Glutamatergic neuron (in vitro differentiated cells): ENCODE measurements at regions not wholly inside any gene's neighbourhood (a gene's known extent, or its start where the extent isn't known, plus 50 kb on each side); places are given as distances from the start of the nearest gene placed in this dataset.
"Not testable (repeated sequence)": the region's sequence is repeated elsewhere in the genome, so short reads cannot be mapped to it uniquely, and the experiment has no call there.

Experiments used
- DNase-seq: peaks from one replicate; pipeline ENCODE4 v3.0.0; 2022
- H3K27ac Mint-ChIP-seq: one replicate; pipeline ENCODE4 v1.8.0; 2020; ENCODE audit warnings: mild to moderate bottlenecking, mixed read lengths, inconsistent platforms; ENCODE audit not compliant: unreplicated experiment
- H3K27me3 Mint-ChIP-seq: one replicate; pipeline ENCODE4 v1.8.0; 2020; ENCODE audit warnings: mild to moderate bottlenecking, moderate library complexity, mixed read lengths, inconsistent platforms; ENCODE audit not compliant: unreplicated experiment
- H3K36me3 Mint-ChIP-seq: one replicate; pipeline ENCODE4 v1.8.0; 2020; ENCODE audit warnings: mild to moderate bottlenecking, mixed read lengths, inconsistent platforms; ENCODE audit not compliant: unreplicated experiment
- H3K4me1 Mint-ChIP-seq: one replicate; pipeline ENCODE4 v1.8.0; 2020; ENCODE audit warnings: mild to moderate bottlenecking, low read depth, mixed read lengths, inconsistent platforms; ENCODE audit not compliant: unreplicated experiment
- H3K4me3 Mint-ChIP-seq: one replicate; pipeline ENCODE4 v1.8.0; 2020; ENCODE audit warnings: mild to moderate bottlenecking, mixed read lengths, inconsistent platforms; ENCODE audit not compliant: unreplicated experiment
- H3K9me3 Mint-ChIP-seq: one replicate; pipeline ENCODE4 v1.8.0; 2020; ENCODE audit warnings: mild to moderate bottlenecking, moderate library complexity, mixed read lengths, inconsistent platforms; ENCODE audit not compliant: unreplicated experiment
- TF ChIP-seq, protein P1 (sequence below): fragments of 200-600 bp; sonication (generic); IDR thresholded peaks from one replicate; pipeline ENCODE4 v1.5.0; 2021; ENCODE audit not compliant: partially characterized antibody, unreplicated experiment

DNA sequence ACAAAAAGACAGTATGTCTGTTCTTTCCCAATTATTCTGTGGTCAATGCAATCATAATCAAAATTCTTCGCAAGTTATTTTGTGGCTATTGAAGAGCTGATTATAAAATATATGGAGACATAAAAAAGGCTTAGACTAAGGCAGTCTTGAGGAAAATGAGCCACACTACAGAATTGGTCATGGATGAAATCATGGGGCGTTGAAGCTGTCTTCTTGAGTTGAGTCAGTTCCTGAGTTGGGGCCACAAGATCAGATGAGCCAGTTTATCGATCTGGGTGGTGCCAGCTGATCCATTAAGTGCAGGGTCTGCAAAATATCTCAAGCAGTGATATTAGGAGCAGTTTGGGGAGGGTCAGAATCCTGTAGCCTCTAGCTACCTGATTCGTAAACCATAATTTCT, 96.9 kb upstream of the NUTM2F start:
- H3K4me3 Mint-ChIP-seq, H3K9me3 Mint-ChIP-seq, H3K36me3 Mint-ChIP-seq, H3K27me3 Mint-ChIP-seq, DNase-seq, H3K27ac Mint-ChIP-seq, H3K4me1 Mint-ChIP-seq: not testable (repeated sequence)

DNA sequence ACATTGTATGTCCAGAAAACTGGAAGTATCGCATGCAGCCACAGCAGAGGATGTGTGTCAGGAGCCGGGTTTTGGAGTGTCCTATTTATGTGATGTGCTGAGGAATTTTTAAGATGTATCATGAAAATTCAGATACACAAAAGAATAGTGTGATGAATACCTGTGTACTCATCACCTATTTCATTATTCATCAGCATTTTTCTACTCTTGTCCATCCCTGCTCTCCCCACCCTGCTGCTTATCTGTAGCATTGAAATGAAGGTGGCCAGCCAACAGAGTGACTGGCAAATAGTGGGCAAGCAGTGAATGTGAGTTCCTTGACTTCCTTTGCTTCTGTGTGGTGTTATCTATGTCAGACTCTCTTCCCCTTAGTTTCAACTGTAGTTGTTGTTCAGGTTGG, 108.7 kb upstream of the NUTM2F start:
- not testable (repeated sequence) for H3K4me1 Mint-ChIP-seq, H3K4me3 Mint-ChIP-seq, H3K27me3 Mint-ChIP-seq, H3K36me3 Mint-ChIP-seq, H3K9me3 Mint-ChIP-seq, DNase-seq, H3K27ac Mint-ChIP-seq

DNA sequence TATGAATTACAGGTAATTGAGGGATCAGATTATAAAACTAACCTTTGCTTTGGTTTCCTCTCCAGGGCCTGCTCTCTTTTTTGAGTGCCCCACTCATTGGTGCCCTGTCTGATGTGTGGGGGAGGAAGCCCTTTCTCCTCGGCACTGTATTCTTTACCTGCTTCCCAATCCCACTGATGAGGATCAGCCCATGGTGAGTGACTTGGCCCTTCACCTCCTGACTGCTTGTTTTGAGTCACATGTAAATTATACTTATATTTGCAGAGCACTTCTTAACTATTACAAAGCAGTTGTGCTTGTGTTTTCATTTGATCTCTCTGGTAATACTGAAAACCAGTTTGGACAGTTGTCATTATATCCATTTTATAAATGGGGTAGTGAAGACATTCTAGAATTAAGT, 109.9 kb upstream of the NUTM2F start:
- not testable (repeated sequence) for H3K9me3 Mint-ChIP-seq, H3K4me1 Mint-ChIP-seq, H3K27ac Mint-ChIP-seq, H3K27me3 Mint-ChIP-seq, H3K36me3 Mint-ChIP-seq, DNase-seq, H3K4me3 Mint-ChIP-seq

DNA sequence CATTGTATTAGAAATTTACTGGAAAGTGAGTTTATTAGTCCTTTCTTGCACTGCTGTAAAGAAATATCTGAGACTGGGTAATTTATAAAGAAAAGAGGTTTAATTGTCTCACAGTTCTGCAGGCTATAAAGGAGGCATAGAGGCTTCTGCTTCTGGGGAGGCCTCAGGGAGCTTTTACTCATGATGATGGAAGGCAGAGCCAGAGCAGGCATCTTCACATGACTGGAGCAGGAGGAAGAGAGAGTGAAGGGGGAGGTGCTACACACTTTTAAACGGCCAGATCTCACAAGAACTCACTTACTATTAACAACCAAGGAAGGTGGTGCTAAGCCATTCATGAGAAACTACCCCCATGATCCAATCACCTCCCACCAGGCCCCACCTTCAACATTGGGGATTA, 112.7 kb upstream of the NUTM2F start:
- peaks cover 11% of the 10 kb centered on the region for H3K4me1 Mint-ChIP-seq
- H3K4me3 Mint-ChIP-seq = not testable (repeated sequence)

DNA sequence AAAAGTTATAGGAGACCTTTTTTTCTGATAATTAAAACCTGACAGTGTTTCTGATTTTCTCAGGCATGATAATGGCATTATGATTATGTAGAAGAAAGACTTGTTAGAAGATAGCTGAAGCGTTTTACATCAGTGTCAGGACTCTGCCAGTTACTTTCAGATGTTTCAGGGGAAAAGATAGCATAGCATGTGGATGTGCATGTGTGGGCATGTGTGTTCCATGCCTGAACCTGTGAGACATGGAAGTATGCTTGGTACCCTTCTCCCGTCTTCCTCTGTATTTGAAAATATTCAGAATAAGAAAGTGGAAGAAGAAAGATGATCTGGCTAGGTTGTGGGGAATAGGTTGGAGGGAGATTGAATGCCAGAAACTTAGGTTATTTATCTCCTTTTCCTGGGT, 113.1 kb upstream of the PCAT7 start:
- TF ChIP-seq, protein P1, sequence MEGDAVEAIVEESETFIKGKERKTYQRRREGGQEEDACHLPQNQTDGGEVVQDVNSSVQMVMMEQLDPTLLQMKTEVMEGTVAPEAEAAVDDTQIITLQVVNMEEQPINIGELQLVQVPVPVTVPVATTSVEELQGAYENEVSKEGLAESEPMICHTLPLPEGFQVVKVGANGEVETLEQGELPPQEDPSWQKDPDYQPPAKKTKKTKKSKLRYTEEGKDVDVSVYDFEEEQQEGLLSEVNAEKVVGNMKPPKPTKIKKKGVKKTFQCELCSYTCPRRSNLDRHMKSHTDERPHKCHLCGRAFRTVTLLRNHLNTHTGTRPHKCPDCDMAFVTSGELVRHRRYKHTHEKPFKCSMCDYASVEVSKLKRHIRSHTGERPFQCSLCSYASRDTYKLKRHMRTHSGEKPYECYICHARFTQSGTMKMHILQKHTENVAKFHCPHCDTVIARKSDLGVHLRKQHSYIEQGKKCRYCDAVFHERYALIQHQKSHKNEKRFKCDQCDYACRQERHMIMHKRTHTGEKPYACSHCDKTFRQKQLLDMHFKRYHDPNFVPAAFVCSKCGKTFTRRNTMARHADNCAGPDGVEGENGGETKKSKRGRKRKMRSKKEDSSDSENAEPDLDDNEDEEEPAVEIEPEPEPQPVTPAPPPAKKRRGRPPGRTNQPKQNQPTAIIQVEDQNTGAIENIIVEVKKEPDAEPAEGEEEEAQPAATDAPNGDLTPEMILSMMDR = no peak
- H3K27me3 Mint-ChIP-seq = no peaks in the 10 kb centered on the region
- H3K9me3 Mint-ChIP-seq = peaks cover 2% of the 10 kb centered on the region
- no peaks in the 10 kb centered on the region for H3K36me3 Mint-ChIP-seq
- no peak for DNase-seq
- no peak overlapping the region for H3K4me3 Mint-ChIP-seq
- no peak overlapping the region for H3K27ac Mint-ChIP-seq
- peaks cover 11% of the 10 kb centered on the region for H3K4me1 Mint-ChIP-seq

More for the DNA sequence above, 112.7 kb upstream of the NUTM2F start:
- not testable (repeated sequence) for DNase-seq, H3K9me3 Mint-ChIP-seq, H3K27ac Mint-ChIP-seq, H3K36me3 Mint-ChIP-seq, H3K27me3 Mint-ChIP-seq

DNA sequence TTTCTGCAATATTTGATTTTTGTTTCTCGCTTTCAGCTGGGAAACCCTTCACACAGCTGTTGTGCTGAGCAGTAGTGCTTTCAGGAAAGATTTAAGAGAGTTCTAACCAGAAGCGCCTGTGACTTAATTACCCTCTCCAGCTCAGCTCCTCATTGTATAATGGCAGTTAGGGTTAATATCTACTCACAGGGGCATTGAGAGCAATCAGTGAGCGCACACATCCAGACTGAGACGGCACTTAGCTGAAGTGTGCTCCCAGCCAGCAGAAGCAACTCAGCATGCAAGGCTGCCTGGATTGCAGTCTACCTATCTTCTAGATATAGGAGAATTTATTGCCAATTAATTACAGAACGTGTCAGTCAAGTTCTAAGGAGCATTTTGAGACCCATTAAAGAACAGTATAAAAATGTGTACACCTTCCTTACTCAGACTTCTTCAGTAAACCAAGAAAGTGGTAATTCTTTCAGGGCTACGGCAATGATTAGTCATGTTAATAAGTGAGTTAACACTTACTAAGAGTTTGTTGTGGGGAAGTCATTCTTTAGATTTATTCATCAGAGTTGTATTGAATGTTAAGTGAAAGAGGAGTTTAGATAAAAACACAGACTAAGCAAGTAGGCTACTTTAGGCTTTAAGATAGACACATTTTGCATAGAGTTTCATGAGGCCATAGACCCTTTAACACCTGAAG, 111.7 kb upstream of the PCAT7 start:
- Mint-ChIP-seq H3K36me3 (no peaks in the 10 kb centered on the region), H3K4me3 (no peak overlapping the region), H3K27ac (peak overlapping the region; percentile 67), H3K27me3 (no peaks in the 10 kb centered on the region), H3K4me1 (peaks cover 11% of the 10 kb centered on the region), H3K9me3 (peaks cover 2% of the 10 kb centered on the region)
- no peak for DNase-seq
- TF ChIP-seq, protein P1 = no peak

DNA sequence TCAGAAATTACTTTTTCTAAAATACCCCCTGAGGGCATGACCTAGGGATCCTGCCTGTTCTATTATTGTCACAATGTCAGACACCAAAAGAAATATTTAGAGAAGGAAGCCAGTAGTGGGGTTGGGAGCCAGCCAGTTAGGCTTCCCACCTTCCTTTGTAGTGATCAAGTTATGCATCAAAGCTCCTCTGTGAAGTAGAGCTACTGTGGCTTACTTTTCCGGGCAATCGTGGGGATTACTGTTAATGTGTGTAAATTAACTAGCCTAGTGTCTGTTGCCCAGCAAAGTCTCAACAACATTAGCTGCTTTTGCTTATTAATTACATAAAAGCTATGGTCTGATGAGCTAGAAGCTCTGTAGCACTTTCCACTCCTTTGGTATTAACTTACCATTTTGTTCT, 109.0 kb upstream of the PCAT7 start:
- DNase-seq = no peak
- Mint-ChIP-seq H3K36me3 (no peaks in the 10 kb centered on the region), H3K9me3 (no peaks in the 10 kb centered on the region), H3K4me1 (peaks cover 15% of the 10 kb centered on the region), H3K4me3 (no peak overlapping the region), H3K27me3 (no peaks in the 10 kb centered on the region), H3K27ac (no peak overlapping the region)
- TF ChIP-seq, protein P1 = no peak
